GM12878 (cell line): ENCODE measurements at regions not wholly inside any gene's neighbourhood (a gene's known extent, or its start where the extent isn't known, plus 50 kb on each side); places are given as distances from the start of the nearest gene placed in this dataset.

Experiments
- ATAC-seq: fragments of 200-7000 bp; cut with Tn5 transposase; 3 replicates; pipeline ENCODE4 v1.9.1; 2020; ENCODE audit warnings: mild to moderate bottlenecking, moderate library complexity
- BruUV-seq: library from RNA; stranded (reverse); fragments of 400-500 nt; replicated peaks from 2 replicates; lab custom pipeline; 2021; lab: Mats Ljungman, UMichigan
- CTCF ChIA-PET: fragments of 300-600 bp; sonication (Branson Sonifier 250); formaldehyde crosslinking; extraction: SDS; loops from one replicate; lab custom pipeline; 2021; ENCODE audit warnings: inconsistent platforms; lab: Yijun Ruan, JAX
- POLR2A ChIA-PET: fragments of 350-600 bp; formaldehyde crosslinking; extraction: SDS; loops from one replicate; lab custom pipeline; 2021; ENCODE audit warnings: inconsistent platforms; lab: Charles Lee
- RAD21 ChIA-PET: fragments of 300-600 bp; sonication (Branson Sonifier 250); formaldehyde crosslinking; loops from one replicate; lab custom pipeline; 2023; ENCODE audit warnings: antibody characterized with exemption; ENCODE audit not compliant: unreplicated experiment; lab: Charles Lee
- SMC1A ChIA-PET: fragments of 300-600 bp; sonication (Branson Sonifier 250); formaldehyde crosslinking; loops from one replicate; lab custom pipeline; 2023; ENCODE audit not compliant: unreplicated experiment, uncharacterized antibody; lab: Charles Lee
- DNase-seq: peaks from one replicate; pipeline ENCODE4 v3.0.0-alpha.2; 2011; ENCODE audit warnings: low read depth, low spot score
- FAIRE-seq: peaks from 3 replicates; lab custom pipeline; 2011; peaks lifted over from hg19 to GRCh38; lab: Jason Lieb, UNC
- H2AFZ ChIP-seq: 2 replicates; pipeline ENCODE4 v1.6.0; 2011; ENCODE audit warnings: low read depth, low read length, control low read depth; ENCODE audit not compliant: control insufficient read depth
- H3K27ac ChIP-seq: 2 replicates; pipeline ENCODE4 v1.5.1; 2011; ENCODE audit warnings: control low read depth; ENCODE audit not compliant: control insufficient read depth, insufficient read depth
- H3K27me3 ChIP-seq, 2 experiments: replicated peaks in 1 of 2; 2 replicates each; pipeline versions ENCODE4 v1.6.0 to v1.6.1; 2011; ENCODE audit warnings: low read length in 1 of 2; ENCODE audit not compliant: control insufficient read depth in 2 of 2, insufficient read depth in 2 of 2
- H3K36me3 ChIP-seq, 2 experiments: 2 replicates each; pipeline ENCODE4 v1.5.1; 2011; ENCODE audit warnings: low read length in 1 of 2; ENCODE audit not compliant: control insufficient read depth in 2 of 2, insufficient read depth in 2 of 2
- H3K4me1 ChIP-seq: 2 replicates; pipeline ENCODE4 v1.6.1; 2011; ENCODE audit warnings: mild to moderate bottlenecking, low read length, moderate library complexity, mixed read lengths; ENCODE audit not compliant: control insufficient read depth, insufficient read depth
- H3K4me2 ChIP-seq: 2 replicates; pipeline ENCODE4 v1.6.0; 2011; ENCODE audit warnings: control low read depth; ENCODE audit not compliant: control insufficient read depth, insufficient read depth
- H3K4me3 ChIP-seq: fragments of 200-600 bp; sonication (generic); 2 replicates; pipeline ENCODE4 v1.5.1; 2016
- H3K79me2 ChIP-seq: 2 replicates; pipeline ENCODE4 v1.6.0; 2011; ENCODE audit warnings: low read length; ENCODE audit not compliant: control insufficient read depth, insufficient read depth
- H3K9ac ChIP-seq: 2 replicates; pipeline ENCODE4 v1.8.0; 2011; ENCODE audit warnings: low read length, control low read depth, mixed read lengths; ENCODE audit not compliant: control insufficient read depth, insufficient read depth
- H3K9me3 ChIP-seq: replicated peaks from 3 replicates; pipeline ENCODE4 v1.5.1; 2011; ENCODE audit warnings: mild to moderate bottlenecking, low read length; ENCODE audit not compliant: control insufficient read depth, insufficient read depth
- H4K20me1 ChIP-seq: 2 replicates; pipeline ENCODE4 v1.6.0; 2011; ENCODE audit not compliant: control insufficient read depth, insufficient read depth
- BHLHE40 ChIP-seq, 2 experiments: fragments of 450-650 bp in 1 of 2; IDR thresholded peaks; 2 replicates each; pipeline ENCODE4 v1.6.1; 2011 to 2017; ENCODE audit warnings: low read depth in 2 of 2, borderline replicate concordance in 1 of 2, improper control_type of control experiment in 1 of 2, low read length in 1 of 2, mild to moderate bottlenecking in 1 of 2
- ETV6 ChIP-seq, 2 experiments: fragments of 450-650 bp in 1 of 2; IDR thresholded peaks in 1 of 2; conservative IDR thresholded peaks in 1 of 2; 2 replicates each; pipeline ENCODE4 v1.6.1; 2014; ENCODE audit warnings: antibody characterized with exemption in 1 of 2, borderline replicate concordance in 1 of 2, low read depth in 1 of 2, mild to moderate bottlenecking in 1 of 2, moderate library complexity in 1 of 2
- IKZF2 ChIP-seq, 2 experiments: fragments of 450-650 bp; IDR thresholded peaks; 2 replicates each; pipeline ENCODE4 v1.6.1; 2017; ENCODE audit warnings: mild to moderate bottlenecking in 2 of 2, moderate library complexity in 2 of 2
- MEF2B ChIP-seq: fragments of 450-650 bp; IDR thresholded peaks from 2 replicates; pipeline ENCODE4 v1.6.1; 2018; ENCODE audit warnings: mild to moderate bottlenecking, moderate library complexity; ENCODE audit not compliant: partially characterized antibody, poor library complexity, severe bottlenecking
- NFYB ChIP-seq: IDR thresholded peaks from 2 replicates; pipeline ENCODE4 v1.6.1; 2011; ENCODE audit warnings: low read depth, mild to moderate bottlenecking, low read length, improper control_type of control experiment, moderate library complexity; ENCODE audit not compliant: insufficient read depth
- POLR2AphosphoS5 ChIP-seq: IDR thresholded peaks from 2 replicates; pipeline ENCODE4 v1.6.1; 2011; ENCODE audit warnings: mild to moderate bottlenecking, low read length, inconsistent platforms
- SKIL ChIP-seq: fragments of 450-650 bp; IDR thresholded peaks from 2 replicates; pipeline ENCODE4 v1.6.1; 2017; ENCODE audit warnings: mild to moderate bottlenecking, low read depth, inconsistent platforms; ENCODE audit not compliant: poor library complexity, severe bottlenecking
- SREBF1 ChIP-seq: IDR thresholded peaks from 2 replicates; pipeline ENCODE4 v1.6.1; 2012; ENCODE audit warnings: mild to moderate bottlenecking, low read length
- TARDBP ChIP-seq: IDR thresholded peaks from 2 replicates; pipeline ENCODE4 v1.6.1; 2016; ENCODE audit warnings: borderline replicate concordance
- TCF7 ChIP-seq: IDR thresholded peaks from 2 replicates; pipeline ENCODE4 v1.6.1; 2014; ENCODE audit warnings: antibody characterized with exemption, borderline replicate concordance
- USF1 ChIP-seq: IDR thresholded peaks from 2 replicates; pipeline ENCODE4 v1.6.1; 2011; ENCODE audit warnings: borderline replicate concordance, low read depth, mild to moderate bottlenecking, moderate library complexity, mixed read lengths, low read length; ENCODE audit not compliant: insufficient read depth; ENCODE audit errors: extremely low read length
- WGBS: methylation state at CpG from one replicate; pipeline ENCODE4 v1.1.6; 2016; ENCODE audit warnings: low lambda C conversion rate; ENCODE audit not compliant: insufficient replicate concordance, insufficient coverage; ENCODE audit errors: missing lambda C conversion rate; 5-methylcytosine and 5-hydroxymethylcytosine counted together
- in situ Hi-C: fragments of 300-500 bp; cut with MboI; formaldehyde crosslinking; loops from 9 replicates; pipeline ENCODE4 v1.14.3; 2018; ENCODE audit warnings: mixed read lengths
- intact Hi-C: fragments of 100-400 bp; cut with micrococcal nuclease; formaldehyde crosslinking; loops from one replicate; pipeline ENCODE4 v1.14.2; 2022; ENCODE audit not compliant: unreplicated experiment
- TF ChIP-seq, protein P1 (sequence below), 3 experiments: IDR thresholded peaks in 2 of 3; conservative IDR thresholded peaks in 1 of 3; 2 replicates each; pipeline ENCODE4 v1.5.1; 2011; ENCODE audit warnings: low read depth in 3 of 3, low read length in 3 of 3, mild to moderate bottlenecking in 3 of 3, control low read depth in 2 of 3, moderate library complexity in 2 of 3, inconsistent platforms in 1 of 3, mixed read lengths in 1 of 3; ENCODE audit not compliant: control insufficient read depth in 2 of 3, insufficient read depth in 1 of 3; ENCODE audit errors: extremely low read depth in 1 of 3

DNA sequence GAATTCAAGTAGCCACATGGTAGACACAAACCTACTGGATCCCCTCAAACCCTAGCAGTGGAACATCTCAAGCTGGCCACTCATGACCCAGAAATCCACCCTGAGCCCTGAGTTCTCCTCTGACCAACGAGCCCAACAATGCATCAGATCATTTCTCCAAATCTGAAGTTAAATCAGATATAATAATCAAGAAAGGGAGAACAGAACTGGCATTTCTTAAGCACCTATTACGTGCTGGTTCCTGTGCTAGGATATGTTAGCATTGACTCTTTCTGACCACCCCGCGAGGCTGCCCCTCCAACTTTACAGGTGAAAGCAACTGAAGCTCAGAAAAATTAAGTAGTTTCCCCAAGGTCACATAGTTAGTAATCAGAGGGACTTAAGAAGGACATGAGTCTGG is 51.5 kb upstream of the CCDC174 start:
- TF ChIP-seq BHLHE40 (IDR thresholded peaks at IDR 0.05; ENCODE audit: borderline replicate concordance in 1 of 2, low read depth in 2 of 2, low read length in 1 of 2) (no peak), SKIL (no peak), USF1 (no peak), TCF7 (no peak), TARDBP (no peak), IKZF2 (IDR thresholded peaks at IDR 0.05) (no peak), NFYB (no peak), POLR2AphosphoS5 (no peak), SREBF1 (no peak), ETV6 (conservative IDR thresholded peaks at IDR 0.05 in 1 of 2, IDR thresholded peaks at IDR 0.05 in 1 of 2; ENCODE audit: borderline replicate concordance in 1 of 2, low read depth in 1 of 2) (no peak), MEF2B (no peak)
- TF ChIP-seq, protein P1, sequence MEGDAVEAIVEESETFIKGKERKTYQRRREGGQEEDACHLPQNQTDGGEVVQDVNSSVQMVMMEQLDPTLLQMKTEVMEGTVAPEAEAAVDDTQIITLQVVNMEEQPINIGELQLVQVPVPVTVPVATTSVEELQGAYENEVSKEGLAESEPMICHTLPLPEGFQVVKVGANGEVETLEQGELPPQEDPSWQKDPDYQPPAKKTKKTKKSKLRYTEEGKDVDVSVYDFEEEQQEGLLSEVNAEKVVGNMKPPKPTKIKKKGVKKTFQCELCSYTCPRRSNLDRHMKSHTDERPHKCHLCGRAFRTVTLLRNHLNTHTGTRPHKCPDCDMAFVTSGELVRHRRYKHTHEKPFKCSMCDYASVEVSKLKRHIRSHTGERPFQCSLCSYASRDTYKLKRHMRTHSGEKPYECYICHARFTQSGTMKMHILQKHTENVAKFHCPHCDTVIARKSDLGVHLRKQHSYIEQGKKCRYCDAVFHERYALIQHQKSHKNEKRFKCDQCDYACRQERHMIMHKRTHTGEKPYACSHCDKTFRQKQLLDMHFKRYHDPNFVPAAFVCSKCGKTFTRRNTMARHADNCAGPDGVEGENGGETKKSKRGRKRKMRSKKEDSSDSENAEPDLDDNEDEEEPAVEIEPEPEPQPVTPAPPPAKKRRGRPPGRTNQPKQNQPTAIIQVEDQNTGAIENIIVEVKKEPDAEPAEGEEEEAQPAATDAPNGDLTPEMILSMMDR (IDR thresholded peaks at IDR 0.05 in 2 of 3, conservative IDR thresholded peaks at IDR 0.05 in 1 of 3; ENCODE audit: control insufficient read depth in 2 of 3, extremely low read depth in 1 of 3, insufficient read depth in 1 of 3, low read depth in 3 of 3, low read length in 3 of 3), result no peak
- no peak overlapping the region for H3K4me3 ChIP-seq
- H3K27me3 ChIP-seq, result peaks cover 10 to 14% of the 10 kb centered on the region in 2 experiments
- H2AFZ ChIP-seq, result no peak overlapping the region
- H3K9me3 ChIP-seq, result no peaks in the 10 kb centered on the region
- ChIA-PET RAD21 (no interaction called here), CTCF (no interaction called here), SMC1A (no interaction called here), POLR2A (no interaction called here)
- in situ Hi-C loops, result no loop called here
- no peaks in the 10 kb centered on the region for H3K36me3 ChIP-seq
- no peak overlapping the region for H3K9ac ChIP-seq
- H3K4me2 ChIP-seq, result no peak overlapping the region
- FAIRE-seq, result no peak
- no TSS peak for BruUV-seq
- no peaks in the 10 kb centered on the region for H3K4me1 ChIP-seq
- ATAC-seq, result no peak
- H3K27ac ChIP-seq, result no peak overlapping the region
- WGBS, result 40% methylated on average over 4 of the region's 4 CpGs
- intact Hi-C loops, result no loop called here
- H3K79me2 ChIP-seq, result no peaks in the 10 kb centered on the region
- H4K20me1 ChIP-seq, result no peaks in the 10 kb centered on the region
- DNase-seq, result no peak
